CD8-positive, alpha-beta memory T cell (primary cell): ENCODE measurements at regions not wholly inside any gene's neighbourhood (a gene's known extent, or its start where the extent isn't known, plus 50 kb on each side); places are given as distances from the start of the nearest gene placed in this dataset.
"Not testable (repeated sequence)": the region's sequence is repeated elsewhere in the genome, so short reads cannot be mapped to it uniquely, and the experiment has no call there.

Experiments
- CTCF ChIA-PET: fragments of 350-600 bp; sonication (Branson Sonifier 250); formaldehyde crosslinking; loops from one replicate; lab custom pipeline; 2021; ENCODE audit warnings: antibody characterized with exemption; lab: Charles Lee
- POLR2A ChIA-PET: fragments of 350-600 bp; sonication (Branson Sonifier 250); formaldehyde crosslinking; loops from one replicate; lab custom pipeline; 2021; ENCODE audit warnings: antibody characterized with exemption; lab: Charles Lee
- DNase-seq, 5 donors: peaks; one replicate each; pipeline versions ENCODE4 v3.0.0 to v3.0.0-alpha.2; 2020 to 2022; ENCODE audit warnings: mixed read lengths in 1 of 5
- H3K27ac ChIP-seq: one replicate; pipeline ENCODE4 v1.7.0; 2013; ENCODE audit warnings: low read depth, mild to moderate bottlenecking, low read length, moderate library complexity
- H3K27me3 ChIP-seq: 2 replicates; pipeline ENCODE4 v1.7.0; 2013; ENCODE audit warnings: low read length, mild to moderate bottlenecking; ENCODE audit not compliant: insufficient read depth, poor library complexity, severe bottlenecking
- H3K36me3 ChIP-seq: 2 replicates; pipeline ENCODE4 v1.7.0; 2013; ENCODE audit warnings: mild to moderate bottlenecking, low read length, moderate library complexity; ENCODE audit not compliant: insufficient read depth
- H3K4me1 ChIP-seq: 2 replicates; pipeline ENCODE4 v1.7.0; 2013; ENCODE audit warnings: mild to moderate bottlenecking, low read length, moderate library complexity; ENCODE audit not compliant: insufficient read depth
- H3K4me3 ChIP-seq: 2 replicates; pipeline ENCODE4 v1.7.0; 2013; ENCODE audit warnings: mild to moderate bottlenecking, low read length
- H3K9me3 ChIP-seq: 2 replicates; pipeline ENCODE4 v1.7.0; 2013; ENCODE audit warnings: mild to moderate bottlenecking, low read length
- H3K27ac Mint-ChIP-seq, 8 donors: one replicate each; pipeline ENCODE4 v1.8.0; 2020 to 2021; ENCODE audit warnings: mixed read lengths in 8 of 8, mild to moderate bottlenecking in 6 of 8, inconsistent platforms in 3 of 8, moderate library complexity in 3 of 8
- H3K27me3 Mint-ChIP-seq, 2 donors: one replicate each; pipeline ENCODE4 v1.8.0; 2020 to 2021; ENCODE audit warnings: mixed read lengths in 2 of 2, mild to moderate bottlenecking in 1 of 2, moderate library complexity in 1 of 2
- H3K36me3 Mint-ChIP-seq, 3 donors: one replicate each; pipeline ENCODE4 v1.8.0; 2020 to 2021; ENCODE audit warnings: mixed read lengths in 3 of 3, inconsistent platforms in 1 of 3, mild to moderate bottlenecking in 1 of 3
- H3K4me1 Mint-ChIP-seq, 3 donors: one replicate each; pipeline ENCODE4 v1.8.0; 2020 to 2021; ENCODE audit warnings: mixed read lengths in 3 of 3, inconsistent platforms in 1 of 3, mild to moderate bottlenecking in 1 of 3
- H3K4me3 Mint-ChIP-seq, 7 donors: one replicate each; pipeline ENCODE4 v1.8.0; 2020 to 2021; ENCODE audit warnings: mixed read lengths in 7 of 7, mild to moderate bottlenecking in 6 of 7, moderate library complexity in 4 of 7, inconsistent platforms in 2 of 7
- H3K9me3 Mint-ChIP-seq, 5 donors: one replicate each; pipeline ENCODE4 v1.8.0; 2020 to 2022; ENCODE audit warnings: mixed read lengths in 5 of 5, mild to moderate bottlenecking in 3 of 5, moderate library complexity in 2 of 5, inconsistent platforms in 1 of 5

- H3K27me3 Mint-ChIP-seq, H3K4me1 Mint-ChIP-seq, DNase-seq, CTCF ChIA-PET, POLR2A ChIA-PET, H3K4me3 Mint-ChIP-seq, H3K27ac ChIP-seq, H3K4me3 ChIP-seq, H3K9me3 ChIP-seq, H3K36me3 Mint-ChIP-seq, H3K27me3 ChIP-seq, H3K36me3 ChIP-seq, H3K27ac Mint-ChIP-seq, H3K4me1 ChIP-seq: not testable (repeated sequence)
- H3K9me3 Mint-ChIP-seq = peaks cover 0 to 40% (median 14%) of the 10 kb centered on the region in 5 donors
Observed at GRCh38 chr17:54376409-54376808, 524.2 kb upstream of the TOM1L1 start.

GRCh38 chr17:54381482-54381881 lies 519.2 kb upstream of the TOM1L1 start:
- peaks cover 0 to 3% of the 10 kb centered on the region in 2 donors for H3K27me3 Mint-ChIP-seq
- no peaks in the 10 kb centered on the region for H3K4me1 ChIP-seq
- H3K36me3 Mint-ChIP-seq = peaks cover 0 to 2% (median 0%) of the 10 kb centered on the region in 3 donors
- no peaks in the 10 kb centered on the region for H3K9me3 ChIP-seq
- H3K4me3 ChIP-seq = no peak overlapping the region
- no peaks in the 10 kb centered on the region for H3K4me1 Mint-ChIP-seq
- DNase-seq = no peak
- H3K27ac ChIP-seq = no peak overlapping the region
- ChIA-PET CTCF (no interaction called here), POLR2A (no interaction called here)
- H3K4me3 Mint-ChIP-seq = no peak overlapping the region
- no peak overlapping the region for H3K27ac Mint-ChIP-seq
- no peaks in the 10 kb centered on the region for H3K27me3 ChIP-seq
- H3K36me3 ChIP-seq = no peaks in the 10 kb centered on the region
- peaks cover 4 to 33% (median 11%) of the 10 kb centered on the region in 5 donors for H3K9me3 Mint-ChIP-seq

DNA sequence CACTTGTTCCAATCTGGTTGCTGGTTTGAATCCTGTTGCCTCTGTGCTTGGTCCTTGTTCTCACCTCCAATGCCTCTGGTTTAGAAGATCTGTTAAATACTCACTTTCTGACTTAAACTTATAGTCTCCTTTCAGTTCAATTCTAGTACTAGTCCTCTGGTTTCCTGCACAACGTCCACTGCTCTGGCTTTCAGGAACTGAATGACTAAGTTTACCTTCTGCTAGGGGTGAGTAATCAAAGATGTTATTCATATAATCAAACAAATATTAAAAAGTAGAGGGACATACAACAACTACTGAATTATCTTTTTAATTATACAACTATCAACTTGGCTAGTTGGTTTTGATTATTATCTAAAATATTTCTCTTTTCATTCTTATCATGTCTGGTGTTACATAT lies 496.4 kb upstream of the TOM1L1 start:
- H3K36me3 ChIP-seq = no peaks in the 10 kb centered on the region
- H3K36me3 Mint-ChIP-seq = no peaks in the 10 kb centered on the region
- no peak overlapping the region for H3K27ac Mint-ChIP-seq
- H3K4me1 ChIP-seq = no peaks in the 10 kb centered on the region
- no peaks in the 10 kb centered on the region for H3K9me3 ChIP-seq
- no peak for DNase-seq
- no peaks in the 10 kb centered on the region for H3K4me1 Mint-ChIP-seq
- H3K27me3 ChIP-seq = no peaks in the 10 kb centered on the region
- H3K4me3 ChIP-seq = no peak overlapping the region
- ChIA-PET CTCF (no interaction called here), POLR2A (no interaction called here)
- no peaks in the 10 kb centered on the region for H3K27me3 Mint-ChIP-seq
- H3K27ac ChIP-seq = no peak overlapping the region
- no peak overlapping the region for H3K4me3 Mint-ChIP-seq
- H3K9me3 Mint-ChIP-seq = peaks cover 3 to 23% (median 8%) of the 10 kb centered on the region in 5 donors

DNA sequence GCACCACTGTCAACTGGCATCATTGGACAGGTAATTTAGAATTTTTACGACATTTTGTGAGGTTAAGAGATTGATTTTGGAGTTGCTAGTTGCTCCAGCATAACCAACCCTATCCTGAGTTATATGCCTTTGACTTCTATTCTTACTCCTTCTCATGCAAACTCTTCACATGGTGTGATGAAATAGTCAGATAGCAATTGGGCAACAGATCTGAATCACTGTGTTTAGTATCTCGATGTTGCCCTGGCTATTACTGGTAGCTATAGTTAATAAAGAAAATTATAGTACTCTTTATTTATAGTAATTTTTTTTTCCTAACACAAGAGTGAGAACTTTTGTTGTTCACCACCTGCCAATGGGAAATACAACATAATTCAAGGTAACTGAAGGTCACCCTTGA lies 494.8 kb upstream of the TOM1L1 start:
- no peaks in the 10 kb centered on the region for H3K4me1 ChIP-seq
- ChIA-PET CTCF (no interaction called here), POLR2A (no interaction called here)
- DNase-seq = no peak
- H3K27me3 Mint-ChIP-seq = no peaks in the 10 kb centered on the region
- no peak overlapping the region for H3K27ac Mint-ChIP-seq
- H3K4me3 ChIP-seq = no peak overlapping the region
- H3K9me3 Mint-ChIP-seq = peaks cover 0 to 18% (median 7%) of the 10 kb centered on the region in 5 donors
- no peak overlapping the region for H3K4me3 Mint-ChIP-seq
- no peaks in the 10 kb centered on the region for H3K27me3 ChIP-seq
- no peaks in the 10 kb centered on the region for H3K36me3 ChIP-seq
- no peaks in the 10 kb centered on the region for H3K9me3 ChIP-seq
- H3K27ac ChIP-seq = no peak overlapping the region
- H3K4me1 Mint-ChIP-seq = no peaks in the 10 kb centered on the region
- no peaks in the 10 kb centered on the region for H3K36me3 Mint-ChIP-seq

DNA sequence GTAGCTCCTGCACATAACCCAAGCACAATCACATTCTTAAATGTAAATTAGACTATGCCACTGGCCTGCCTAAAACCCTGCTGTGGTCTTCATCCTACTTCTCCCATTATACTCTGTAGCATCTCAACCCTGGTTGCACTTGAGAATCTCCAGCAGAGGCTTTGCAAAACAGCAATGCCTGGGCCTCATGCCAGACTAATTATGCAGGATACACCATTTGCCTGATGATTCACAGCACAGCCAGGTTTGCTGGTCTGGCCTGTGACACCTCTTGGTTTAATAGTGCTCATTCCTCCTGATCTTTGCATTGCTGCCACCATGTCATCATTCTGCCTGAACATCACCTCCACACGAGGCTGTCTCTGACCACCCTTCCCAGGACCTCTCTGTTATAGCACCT lies 491.9 kb upstream of the TOM1L1 start:
- ChIA-PET POLR2A (no interaction called here), CTCF (no interaction called here)
- H3K9me3 ChIP-seq = no peaks in the 10 kb centered on the region
- Mint-ChIP-seq H3K4me1 (no peaks in the 10 kb centered on the region), H3K27ac (no peak overlapping the region), H3K36me3 (no peaks in the 10 kb centered on the region), H3K4me3 (no peak overlapping the region), H3K9me3 (peaks cover 0 to 18% (median 6%) of the 10 kb centered on the region in 5 donors), H3K27me3 (no peaks in the 10 kb centered on the region)
- DNase-seq = no peak
- H3K36me3 ChIP-seq = no peaks in the 10 kb centered on the region
- H3K4me1 ChIP-seq = no peaks in the 10 kb centered on the region
- no peak overlapping the region for H3K4me3 ChIP-seq
- no peak overlapping the region for H3K27ac ChIP-seq
- H3K27me3 ChIP-seq = no peaks in the 10 kb centered on the region

GRCh38 chr17:54418467-54418866 lies 482.2 kb upstream of the TOM1L1 start:
- DNase-seq = no peak
- H3K4me3 ChIP-seq = no peak overlapping the region

DNA sequence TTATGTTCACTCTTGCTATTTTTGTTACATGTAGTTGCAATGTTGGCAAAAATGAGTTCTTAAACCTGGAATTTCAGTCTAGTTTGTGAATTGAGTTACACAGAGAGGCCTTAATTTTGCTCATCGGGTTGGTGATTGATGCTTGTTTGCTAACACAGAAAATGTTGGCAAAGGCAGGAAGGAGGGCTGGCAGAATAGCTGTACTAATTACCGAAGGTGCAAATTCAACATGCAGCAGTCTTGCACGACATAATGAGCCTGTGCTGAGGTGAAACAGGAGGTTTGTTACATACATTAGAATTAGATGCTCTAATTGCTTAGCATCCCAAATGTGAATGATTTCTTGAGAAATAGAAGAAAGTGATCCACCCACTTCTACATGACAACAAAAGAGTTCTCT lies 475.0 kb upstream of the TOM1L1 start:
- Mint-ChIP-seq H3K27me3 (no peaks in the 10 kb centered on the region), H3K4me1 (no peaks in the 10 kb centered on the region), H3K9me3 (peaks cover 3 to 23% (median 7%) of the 10 kb centered on the region in 5 donors), H3K27ac (no peak overlapping the region), H3K4me3 (no peak overlapping the region), H3K36me3 (no peaks in the 10 kb centered on the region)
- no peak overlapping the region for H3K27ac ChIP-seq
- no peaks in the 10 kb centered on the region for H3K27me3 ChIP-seq
- ChIA-PET CTCF (no interaction called here), POLR2A (no interaction called here)
- H3K4me3 ChIP-seq = no peak overlapping the region
- no peaks in the 10 kb centered on the region for H3K4me1 ChIP-seq
- no peaks in the 10 kb centered on the region for H3K36me3 ChIP-seq
- no peaks in the 10 kb centered on the region for H3K9me3 ChIP-seq
- no peak for DNase-seq

More at GRCh38 chr17:54418467-54418866, 482.2 kb upstream of the TOM1L1 start:
- no peaks in the 10 kb centered on the region for H3K9me3 ChIP-seq
- no peaks in the 10 kb centered on the region for H3K4me1 ChIP-seq
- ChIA-PET CTCF (no interaction called here), POLR2A (no interaction called here)
- H3K27me3 Mint-ChIP-seq = peaks cover 0 to 2% of the 10 kb centered on the region in 2 donors
- H3K9me3 Mint-ChIP-seq = peaks cover 0 to 17% (median 13%) of the 10 kb centered on the region in 5 donors
- H3K27ac ChIP-seq = no peak overlapping the region
- no peak overlapping the region for H3K4me3 Mint-ChIP-seq
- H3K27ac Mint-ChIP-seq = no peak overlapping the region
- no peaks in the 10 kb centered on the region for H3K36me3 Mint-ChIP-seq
- no peaks in the 10 kb centered on the region for H3K4me1 Mint-ChIP-seq
- H3K27me3 ChIP-seq = no peaks in the 10 kb centered on the region
- H3K36me3 ChIP-seq = no peaks in the 10 kb centered on the region

DNA sequence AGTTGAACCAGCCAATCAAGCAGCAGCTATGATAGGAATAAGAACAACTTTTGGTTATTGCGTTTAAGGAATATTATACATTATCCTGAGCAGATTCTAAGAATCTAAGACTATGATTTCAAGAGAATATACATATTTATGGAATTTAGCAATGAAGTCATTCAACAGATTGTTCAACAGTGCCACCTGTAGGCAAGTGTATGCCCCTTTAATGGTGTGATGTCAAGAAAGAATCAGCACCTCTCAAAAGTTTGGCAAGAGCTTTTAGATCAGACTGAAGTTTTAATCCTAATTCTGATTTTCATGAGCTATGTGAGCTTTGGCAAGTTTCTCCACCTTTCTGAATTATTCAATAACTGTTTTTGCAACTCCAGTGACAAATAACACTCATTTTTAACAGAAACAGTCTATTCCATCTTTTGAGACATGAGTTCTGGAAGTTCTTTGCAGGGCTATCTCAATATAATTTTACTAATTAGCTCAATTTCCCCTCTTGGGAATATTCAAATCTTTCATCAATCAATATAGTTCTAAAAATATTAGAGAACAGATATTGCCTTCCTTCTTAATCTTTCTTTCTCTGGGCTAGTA lies 474.3 kb upstream of the TOM1L1 start:
- no peaks in the 10 kb centered on the region for H3K36me3 Mint-ChIP-seq
- Histone ChIP-seq H3K27ac (no peak overlapping the region), H3K4me3 (no peak overlapping the region), H3K9me3 (no peaks in the 10 kb centered on the region), H3K27me3 (no peaks in the 10 kb centered on the region), H3K36me3 (no peaks in the 10 kb centered on the region), H3K4me1 (no peaks in the 10 kb centered on the region)
- H3K27me3 Mint-ChIP-seq = no peaks in the 10 kb centered on the region
- H3K27ac Mint-ChIP-seq = no peak overlapping the region
- peaks cover 3 to 19% (median 6%) of the 10 kb centered on the region in 5 donors for H3K9me3 Mint-ChIP-seq
- DNase-seq = no peak
- CTCF ChIA-PET = no interaction called here
- H3K4me3 Mint-ChIP-seq = no peak overlapping the region
- POLR2A ChIA-PET = no interaction called here
- no peaks in the 10 kb centered on the region for H3K4me1 Mint-ChIP-seq
